ENCODE measurements at regions not wholly inside any gene's neighbourhood (a gene's known extent, or its start where the extent isn't known, plus 50 kb on each side); places are given as distances from the start of the nearest gene placed in this dataset.

- H3K23ac ChIP-seq (ENCODE audit: low read depth, low read length), result no peak overlapping the region
- H2BK5ac ChIP-seq (ENCODE audit: low read depth, low read length, poor library complexity, severe bottlenecking), result no peak overlapping the region
- no peak overlapping the region for H3K9ac ChIP-seq (ENCODE audit: low read depth, low read length)
- H4K5ac ChIP-seq (ENCODE audit: low read depth, low read length), result no peak overlapping the region
- POLR2A ChIA-PET (ENCODE audit: unreplicated experiment), result no interaction called here
- H3K4me2 ChIP-seq (ENCODE audit: low read depth, low read length), result no peak overlapping the region
- H3K27me3 ChIP-seq (ENCODE audit: control insufficient read depth, insufficient read depth, low read length), result peaks cover 9% of the 10 kb centered on the region
- no peak overlapping the region for H2AFZ ChIP-seq (replicated peaks; ENCODE audit: low read length, poor library complexity)
- H4K8ac ChIP-seq (ENCODE audit: low read depth in 2 of 2, low read length in 2 of 2), result no peak overlapping the region
- H3K36me3 ChIP-seq (ENCODE audit: control insufficient read depth, insufficient read depth, low read length), result no peaks in the 10 kb centered on the region
- no peaks in the 10 kb centered on the region for H3K79me1 ChIP-seq (ENCODE audit: low read depth in 1 of 2, low read length in 2 of 2)
- no peak for TF ChIP-seq MAZ (IDR thresholded peaks at IDR 0.05; ENCODE audit: borderline replicate concordance, low read depth, low read length)
- TF ChIP-seq, protein P1, sequence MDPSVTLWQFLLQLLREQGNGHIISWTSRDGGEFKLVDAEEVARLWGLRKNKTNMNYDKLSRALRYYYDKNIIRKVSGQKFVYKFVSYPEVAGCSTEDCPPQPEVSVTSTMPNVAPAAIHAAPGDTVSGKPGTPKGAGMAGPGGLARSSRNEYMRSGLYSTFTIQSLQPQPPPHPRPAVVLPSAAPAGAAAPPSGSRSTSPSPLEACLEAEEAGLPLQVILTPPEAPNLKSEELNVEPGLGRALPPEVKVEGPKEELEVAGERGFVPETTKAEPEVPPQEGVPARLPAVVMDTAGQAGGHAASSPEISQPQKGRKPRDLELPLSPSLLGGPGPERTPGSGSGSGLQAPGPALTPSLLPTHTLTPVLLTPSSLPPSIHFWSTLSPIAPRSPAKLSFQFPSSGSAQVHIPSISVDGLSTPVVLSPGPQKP (IDR thresholded peaks at IDR 0.05; ENCODE audit: borderline replicate concordance, low read depth, low read length), result no peak
- no peak for TF ChIP-seq CEBPB (IDR thresholded peaks at IDR 0.05; ENCODE audit: low read depth, low read length)
- TF ChIP-seq MAFK (IDR thresholded peaks at IDR 0.05; ENCODE audit: low read depth, low read length), result no peak
- TF ChIP-seq NFE2L2 (IDR thresholded peaks at IDR 0.05; ENCODE audit: low read depth, low read length), result no peak
- TF ChIP-seq, protein P2, sequence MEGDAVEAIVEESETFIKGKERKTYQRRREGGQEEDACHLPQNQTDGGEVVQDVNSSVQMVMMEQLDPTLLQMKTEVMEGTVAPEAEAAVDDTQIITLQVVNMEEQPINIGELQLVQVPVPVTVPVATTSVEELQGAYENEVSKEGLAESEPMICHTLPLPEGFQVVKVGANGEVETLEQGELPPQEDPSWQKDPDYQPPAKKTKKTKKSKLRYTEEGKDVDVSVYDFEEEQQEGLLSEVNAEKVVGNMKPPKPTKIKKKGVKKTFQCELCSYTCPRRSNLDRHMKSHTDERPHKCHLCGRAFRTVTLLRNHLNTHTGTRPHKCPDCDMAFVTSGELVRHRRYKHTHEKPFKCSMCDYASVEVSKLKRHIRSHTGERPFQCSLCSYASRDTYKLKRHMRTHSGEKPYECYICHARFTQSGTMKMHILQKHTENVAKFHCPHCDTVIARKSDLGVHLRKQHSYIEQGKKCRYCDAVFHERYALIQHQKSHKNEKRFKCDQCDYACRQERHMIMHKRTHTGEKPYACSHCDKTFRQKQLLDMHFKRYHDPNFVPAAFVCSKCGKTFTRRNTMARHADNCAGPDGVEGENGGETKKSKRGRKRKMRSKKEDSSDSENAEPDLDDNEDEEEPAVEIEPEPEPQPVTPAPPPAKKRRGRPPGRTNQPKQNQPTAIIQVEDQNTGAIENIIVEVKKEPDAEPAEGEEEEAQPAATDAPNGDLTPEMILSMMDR (conservative IDR thresholded peaks at IDR 0.05; ENCODE audit: low read depth, low read length), result no peak
- TF ChIP-seq POLR2A (IDR thresholded peaks at IDR 0.05; ENCODE audit: low read depth, low read length), result no peak
- TF ChIP-seq MXI1 (IDR thresholded peaks at IDR 0.05; ENCODE audit: borderline replicate concordance, low read depth, low read length), result no peak
- TF ChIP-seq BHLHE40 (IDR thresholded peaks at IDR 0.05; ENCODE audit: low read depth, low read length), result no peak
- no peak for TF ChIP-seq RAD21 (IDR thresholded peaks at IDR 0.05; ENCODE audit: low read length)
- no peak for TF ChIP-seq FOS (IDR thresholded peaks at IDR 0.05; ENCODE audit: low read depth, low read length)
- no peak for TF ChIP-seq SMC3 (IDR thresholded peaks at IDR 0.05; ENCODE audit: low read depth, low read length)
- no peak for TF ChIP-seq RFX5 (IDR thresholded peaks at IDR 0.05; ENCODE audit: low read depth, low read length)
- TF ChIP-seq CHD1 (IDR thresholded peaks at IDR 0.05; ENCODE audit: low read depth, low read length), result no peak
- no peak for TF ChIP-seq USF2 (IDR thresholded peaks at IDR 0.05; ENCODE audit: low read depth, low read length)
- no peak for TF ChIP-seq RCOR1 (IDR thresholded peaks at IDR 0.05; ENCODE audit: insufficient replicate concordance, low read length)
- H3K9me1 ChIP-seq (ENCODE audit: insufficient read depth, low read length), result no peaks in the 10 kb centered on the region
- no peak overlapping the region for H3K4ac ChIP-seq (ENCODE audit: low read depth, low read length)
- DNase-seq (no peak), ATAC-seq (ENCODE audit: low read depth) (no peak)
- dilution Hi-C loops (cut with HindIII; ENCODE audit: low sequenced_read_pairs, unreplicated experiment), result no loop called here
- no peak overlapping the region for H2BK20ac ChIP-seq (ENCODE audit: low read depth, low read length)
- no CpG with 5 or more reads among the region's 2 CpGs for WGBS, 2 experiments (ENCODE audit: extremely low coverage in 2 of 2, insufficient read length in 1 of 2)
- CTCF ChIA-PET, result no interaction called here
- H3K14ac ChIP-seq (replicated peaks; ENCODE audit: low read depth, low read length), result no peak overlapping the region
- no peak overlapping the region for H2BK15ac ChIP-seq (ENCODE audit: low read depth, low read length)
- in situ Hi-C loops (cut with MboI; ENCODE audit: low sequenced_read_pairs), result no loop called here
- H3K56ac ChIP-seq (ENCODE audit: extremely low read depth, insufficient read depth, low read length), result no peak overlapping the region
- H3K4me3 ChIP-seq (ENCODE audit: insufficient read depth, low read depth, low read length), result no peak overlapping the region
- no peak overlapping the region for H3K18ac ChIP-seq (ENCODE audit: low read depth, low read length)
- no TSS peak for BruUV-seq (replicated peaks)
- H3K27ac ChIP-seq (ENCODE audit: insufficient read depth, low read length), result no peak overlapping the region
- no peaks in the 10 kb centered on the region for H4K20me1 ChIP-seq (ENCODE audit: insufficient read depth, low read length)
- no peak overlapping the region for H4K91ac ChIP-seq (ENCODE audit: insufficient read depth, low read depth, low read length)
- intact Hi-C loops (cut with micrococcal nuclease), result no loop called here
- no peak overlapping the region for H2AK9ac ChIP-seq (replicated peaks; ENCODE audit: low read depth, low read length, poor library complexity)
- no peaks in the 10 kb centered on the region for H3K4me1 ChIP-seq (ENCODE audit: control insufficient read depth, insufficient read depth, low read length)
- no peak overlapping the region for H2AK5ac ChIP-seq (ENCODE audit: low read depth, low read length)
- H3K9me3 ChIP-seq (ENCODE audit: control insufficient read depth, insufficient read depth, low read length), result no peaks in the 10 kb centered on the region
- H2BK120ac ChIP-seq (ENCODE audit: low read depth, low read length), result no peak overlapping the region
Observed at GRCh38 chr9:29209748-29210291, 1636.5 kb upstream of the C9orf72 start.
